PC-3 (cell line): ENCODE measurements at regions not wholly inside any gene's neighbourhood (a gene's known extent, or its start where the extent isn't known, plus 50 kb on each side); places are given as distances from the start of the nearest gene placed in this dataset.

ENCODE experiments used
- EZH2 ChIP-seq: fragments of 300-600 bp; sonication (generic); IDR thresholded peaks from one replicate; pipeline ENCODE4 v1.6.1; 2017; ENCODE audit warnings: antibody characterized with exemption, mild to moderate bottlenecking, low read length; ENCODE audit not compliant: unreplicated experiment
- EZH2phosphoT487 ChIP-seq: fragments of 300-600 bp; sonication (generic); IDR thresholded peaks from 2 replicates; pipeline ENCODE4 v1.6.1; 2018; ENCODE audit warnings: mild to moderate bottlenecking, antibody characterized with exemption, low read length, borderline replicate concordance
- TF ChIP-seq, protein P1 (sequence below): fragments of 300-600 bp; sonication (generic); conservative IDR thresholded peaks from 2 replicates; pipeline ENCODE4 v1.5.1; 2017; ENCODE audit warnings: antibody characterized with exemption, low read depth, mild to moderate bottlenecking, low read length

DNA sequence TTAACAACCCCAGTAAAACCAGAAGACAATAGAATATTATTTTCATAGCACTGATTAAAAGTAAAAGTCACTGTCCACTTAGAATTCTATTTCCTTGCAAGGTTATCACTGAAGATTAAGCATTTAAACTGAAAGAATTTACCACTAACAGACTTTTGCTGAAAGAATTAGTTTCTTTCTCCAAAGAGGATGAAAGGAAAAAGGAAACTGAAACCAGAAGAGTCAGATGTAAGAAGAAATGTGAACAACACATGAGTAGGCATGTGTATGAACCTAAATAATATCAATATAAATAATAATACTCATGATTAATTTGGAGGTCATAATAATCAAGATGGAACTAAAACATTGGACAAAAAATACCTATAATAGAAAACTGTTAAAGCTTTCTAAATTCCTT lies 82.4 kb upstream of the KLHL29 start:
- TF ChIP-seq, protein P1, sequence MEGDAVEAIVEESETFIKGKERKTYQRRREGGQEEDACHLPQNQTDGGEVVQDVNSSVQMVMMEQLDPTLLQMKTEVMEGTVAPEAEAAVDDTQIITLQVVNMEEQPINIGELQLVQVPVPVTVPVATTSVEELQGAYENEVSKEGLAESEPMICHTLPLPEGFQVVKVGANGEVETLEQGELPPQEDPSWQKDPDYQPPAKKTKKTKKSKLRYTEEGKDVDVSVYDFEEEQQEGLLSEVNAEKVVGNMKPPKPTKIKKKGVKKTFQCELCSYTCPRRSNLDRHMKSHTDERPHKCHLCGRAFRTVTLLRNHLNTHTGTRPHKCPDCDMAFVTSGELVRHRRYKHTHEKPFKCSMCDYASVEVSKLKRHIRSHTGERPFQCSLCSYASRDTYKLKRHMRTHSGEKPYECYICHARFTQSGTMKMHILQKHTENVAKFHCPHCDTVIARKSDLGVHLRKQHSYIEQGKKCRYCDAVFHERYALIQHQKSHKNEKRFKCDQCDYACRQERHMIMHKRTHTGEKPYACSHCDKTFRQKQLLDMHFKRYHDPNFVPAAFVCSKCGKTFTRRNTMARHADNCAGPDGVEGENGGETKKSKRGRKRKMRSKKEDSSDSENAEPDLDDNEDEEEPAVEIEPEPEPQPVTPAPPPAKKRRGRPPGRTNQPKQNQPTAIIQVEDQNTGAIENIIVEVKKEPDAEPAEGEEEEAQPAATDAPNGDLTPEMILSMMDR: no peak
- TF ChIP-seq EZH2 (no peak), EZH2phosphoT487 (no peak)
